TTC549 (cell line): ENCODE measurements at regions not wholly inside any gene's neighbourhood (a gene's known extent, or its start where the extent isn't known, plus 50 kb on each side); places are given as distances from the start of the nearest gene placed in this dataset.
"Not testable (repeated sequence)": the region's sequence is repeated elsewhere in the genome, so short reads cannot be mapped to it uniquely, and the experiment has no call there.

Experiments used
- FAIRE-seq: peaks from 2 replicates; lab custom pipeline; 2012; peaks lifted over from hg19 to GRCh38; lab: Jason Lieb, UNC

GRCh38 chr3:180420016-180420415 lies 181.9 kb upstream of the TTC14 start:
- FAIRE-seq = no peak

- FAIRE-seq = no peak
Measured at GRCh38 chr3:180420804-180421203, 181.2 kb upstream of the TTC14 start.

GRCh38 chr3:180421221-180421620 lies 180.7 kb upstream of the TTC14 start:
- no peak for FAIRE-seq

- no peak for FAIRE-seq
Measured at GRCh38 chr3:180421721-180422120, 180.2 kb upstream of the TTC14 start.

- not testable (repeated sequence) for FAIRE-seq
Measured at GRCh38 chr3:180424305-180424704, 177.7 kb upstream of the TTC14 start.

GRCh38 chr3:180430896-180431295 lies 171.1 kb upstream of the TTC14 start:
- FAIRE-seq = no peak

GRCh38 chr3:180433152-180433551 lies 168.8 kb upstream of the TTC14 start:
- no peak for FAIRE-seq

GRCh38 chr3:180447136-180447535 lies 154.8 kb upstream of the TTC14 start:
- FAIRE-seq = no peak

GRCh38 chr3:180448407-180448806 lies 153.6 kb upstream of the TTC14 start:
- not testable (repeated sequence) for FAIRE-seq

GRCh38 chr3:180457225-180457624 lies 144.7 kb upstream of the TTC14 start:
- FAIRE-seq = no peak

- FAIRE-seq = peak; percentile 5
Measured at GRCh38 chr3:180466401-180467011, 135.5 kb upstream of the TTC14 start.

- FAIRE-seq = no peak
Measured at GRCh38 chr3:180467177-180467576, 134.8 kb upstream of the TTC14 start.

- FAIRE-seq = no peak
Measured at GRCh38 chr3:180469149-180469548, 132.8 kb upstream of the TTC14 start.

GRCh38 chr3:180478695-180479094 lies 123.3 kb upstream of the TTC14 start:
- no peak for FAIRE-seq

- no peak for FAIRE-seq
Measured at GRCh38 chr3:180492047-180492446, 109.9 kb upstream of the TTC14 start.

- FAIRE-seq = no peak
Measured at GRCh38 chr3:180496995-180497394, 105.0 kb upstream of the TTC14 start.

- no peak for FAIRE-seq
Measured at GRCh38 chr3:180516368-180516767, 85.6 kb upstream of the TTC14 start.

GRCh38 chr3:180523040-180523439 lies 78.9 kb upstream of the TTC14 start:
- no peak for FAIRE-seq

- no peak for FAIRE-seq
Measured at GRCh38 chr3:180528843-180529242, 73.1 kb upstream of the TTC14 start.

GRCh38 chr3:180529778-180530177 lies 72.2 kb upstream of the TTC14 start:
- no peak for FAIRE-seq

GRCh38 chr3:180530276-180530675 lies 71.7 kb upstream of the TTC14 start:
- no peak for FAIRE-seq

- FAIRE-seq = no peak
Measured at GRCh38 chr3:180531303-180532278, 70.4 kb upstream of the TTC14 start.

GRCh38 chr3:180534828-180535227 lies 67.1 kb upstream of the TTC14 start:
- no peak for FAIRE-seq

GRCh38 chr3:180538493-180538892 lies 63.5 kb upstream of the TTC14 start:
- FAIRE-seq = no peak
